CD4-positive, alpha-beta T cell treated with Interferon gamma for 1 hour (primary cell): ENCODE measurements at regions not wholly inside any gene's neighbourhood (a gene's known extent, or its start where the extent isn't known, plus 50 kb on each side); places are given as distances from the start of the nearest gene placed in this dataset.

Experiments used
- DNase-seq: peaks from one replicate; pipeline ENCODE4 v3.0.0-alpha.2; 2020

GRCh38 chr14:96638041-96638855 is 136.1 kb downstream of the PAPOLA start:
- no peak for DNase-seq

GRCh38 chr14:96639550-96639949 is 137.4 kb downstream of the PAPOLA start:
- no peak for DNase-seq

GRCh38 chr14:96648506-96649326 is 146.5 kb downstream of the PAPOLA start:
- no peak for DNase-seq

- DNase-seq: no peak
Measured at GRCh38 chr14:96649327-96649601, 147.1 kb downstream of the PAPOLA start.

GRCh38 chr14:96653597-96653996 is 143.6 kb upstream of the VRK1 start:
- DNase-seq: no peak

GRCh38 chr14:96658611-96659010 is 138.6 kb upstream of the VRK1 start:
- DNase-seq: no peak

- DNase-seq: no peak
Measured at GRCh38 chr14:96660123-96660522, 137.1 kb upstream of the VRK1 start.

- DNase-seq: no peak
Measured at GRCh38 chr14:96660667-96661066, 136.5 kb upstream of the VRK1 start.

- DNase-seq: no peak
Measured at GRCh38 chr14:96661244-96661969, 135.8 kb upstream of the VRK1 start.

GRCh38 chr14:96662116-96662970 is 134.8 kb upstream of the VRK1 start:
- DNase-seq: no peak

- no peak for DNase-seq
Measured at GRCh38 chr14:96663076-96663475, 134.1 kb upstream of the VRK1 start.

- no peak for DNase-seq
Measured at GRCh38 chr14:96663491-96664067, 133.6 kb upstream of the VRK1 start.

GRCh38 chr14:96666088-96666487 is 131.1 kb upstream of the VRK1 start:
- DNase-seq: no peak

GRCh38 chr14:96670391-96670790 is 126.8 kb upstream of the VRK1 start:
- DNase-seq: no peak

GRCh38 chr14:96671218-96671617 is 126.0 kb upstream of the VRK1 start:
- no peak for DNase-seq

- DNase-seq: no peak
Measured at GRCh38 chr14:96673706-96674105, 123.5 kb upstream of the VRK1 start.

GRCh38 chr14:96674121-96674520 is 123.1 kb upstream of the VRK1 start:
- DNase-seq: no peak

- DNase-seq: no peak
Measured at GRCh38 chr14:96676166-96676565, 121.0 kb upstream of the VRK1 start.

GRCh38 chr14:96681829-96682228 is 115.4 kb upstream of the VRK1 start:
- no peak for DNase-seq

GRCh38 chr14:96682401-96682800 is 114.8 kb upstream of the VRK1 start:
- DNase-seq: no peak

GRCh38 chr14:96683562-96684289 is 113.5 kb upstream of the VRK1 start:
- DNase-seq: no peak

- no peak for DNase-seq
Measured at GRCh38 chr14:96686126-96686525, 111.1 kb upstream of the VRK1 start.
